SJCRH30 (cell line): ENCODE measurements at regions not wholly inside any gene's neighbourhood (a gene's known extent, or its start where the extent isn't known, plus 50 kb on each side); places are given as distances from the start of the nearest gene placed in this dataset.

Experiments used
- DNase-seq, 2 experiments: peaks; one replicate each; pipeline ENCODE4 v3.0.0-alpha.2; 2015 to 2020
- H3K27ac ChIP-seq: fragments of 250-450 bp; sonication (Bioruptor Pico); 2 replicates; pipeline ENCODE4 v1.5.1; 2020; ENCODE audit warnings: mild to moderate bottlenecking, moderate library complexity
- H3K27me3 ChIP-seq: fragments of 250-450 bp; sonication (Bioruptor Pico); 2 replicates; pipeline ENCODE4 v1.5.1; 2020; ENCODE audit warnings: mild to moderate bottlenecking, moderate library complexity
- H3K36me3 ChIP-seq: fragments of 250-450 bp; sonication (Bioruptor Pico); 2 replicates; pipeline ENCODE4 v1.5.1; 2020; ENCODE audit warnings: mild to moderate bottlenecking, moderate library complexity
- H3K4me1 ChIP-seq: fragments of 250-450 bp; sonication (Bioruptor Pico); 2 replicates; pipeline ENCODE4 v1.5.1; 2020; ENCODE audit warnings: mild to moderate bottlenecking, moderate library complexity
- H3K4me3 ChIP-seq: fragments of 250-450 bp; sonication (Bioruptor Pico); 2 replicates; pipeline ENCODE4 v1.5.1; 2020; ENCODE audit warnings: mild to moderate bottlenecking, moderate library complexity
- H3K9me3 ChIP-seq: fragments of 250-450 bp; sonication (Bioruptor Pico); replicated peaks from 2 replicates; pipeline ENCODE4 v1.5.1; 2020; ENCODE audit warnings: mild to moderate bottlenecking, moderate library complexity

DNA sequence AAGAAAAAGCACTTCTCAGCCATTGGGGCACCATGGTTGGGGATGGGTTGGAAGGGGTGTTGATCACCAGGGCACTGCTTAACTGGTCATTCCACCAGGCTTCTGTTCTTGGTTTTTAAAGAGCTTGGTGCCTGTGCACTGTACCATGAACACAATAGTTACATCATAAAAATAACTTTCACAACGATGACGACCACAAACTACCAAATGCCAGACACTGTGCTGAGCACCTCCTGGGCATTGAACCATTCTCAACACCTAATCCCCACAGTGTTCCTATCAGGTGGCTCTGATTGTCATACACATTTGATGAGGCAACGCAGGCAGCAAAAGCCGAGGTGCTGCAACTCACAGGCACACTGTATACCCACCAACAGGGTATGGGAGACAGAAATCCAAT is 208.0 kb downstream of the FOXL1 start:
- no peak for DNase-seq
- no peak overlapping the region for H3K4me3 ChIP-seq
- peaks cover 7% of the 10 kb centered on the region for H3K4me1 ChIP-seq
- H3K9me3 ChIP-seq, result no peaks in the 10 kb centered on the region
- H3K27ac ChIP-seq, result no peak overlapping the region
- no peaks in the 10 kb centered on the region for H3K27me3 ChIP-seq
- no peaks in the 10 kb centered on the region for H3K36me3 ChIP-seq

DNA sequence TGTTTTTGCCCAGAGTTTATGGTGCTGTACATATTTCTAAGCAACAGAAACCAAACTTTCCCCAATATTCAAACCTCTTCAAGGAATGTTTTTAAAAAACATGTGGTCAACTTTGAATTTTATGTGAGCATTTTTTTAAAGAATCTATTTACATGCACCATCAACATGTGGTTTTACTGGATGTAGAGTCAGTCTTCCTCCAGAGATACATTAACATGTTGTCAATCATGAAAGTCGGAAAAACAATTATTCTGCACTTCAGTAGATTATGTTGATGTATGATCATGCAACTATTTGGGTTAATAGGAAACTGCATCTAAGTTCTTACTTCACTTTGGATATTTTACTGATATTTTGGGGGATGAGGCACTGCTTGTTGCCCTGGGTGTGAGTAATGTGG is 208.6 kb downstream of the FOXL1 start:
- Histone ChIP-seq H3K4me3 (no peak overlapping the region), H3K27ac (no peak overlapping the region), H3K9me3 (no peaks in the 10 kb centered on the region), H3K36me3 (no peaks in the 10 kb centered on the region), H3K27me3 (no peaks in the 10 kb centered on the region), H3K4me1 (peaks cover 12% of the 10 kb centered on the region)
- DNase-seq, result no peak

DNA sequence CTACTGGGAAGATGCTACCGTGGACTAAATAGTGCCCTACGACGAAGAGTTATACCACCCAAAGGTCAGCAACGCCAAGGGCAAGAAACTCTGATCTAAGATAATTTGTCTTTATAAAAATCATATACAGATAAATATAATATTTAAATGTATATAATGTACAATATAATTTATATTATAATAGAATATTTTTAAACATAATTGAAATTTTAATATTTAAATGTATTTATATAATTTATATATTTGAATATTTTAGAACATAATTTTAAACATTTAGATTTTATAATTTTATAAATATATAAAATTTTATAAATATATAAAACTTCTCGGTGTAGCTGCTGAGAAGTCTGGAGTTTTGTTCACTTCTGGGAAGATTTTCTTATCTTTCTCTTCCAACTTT is 209.2 kb downstream of the FOXL1 start:
- no peaks in the 10 kb centered on the region for H3K27me3 ChIP-seq

DNA sequence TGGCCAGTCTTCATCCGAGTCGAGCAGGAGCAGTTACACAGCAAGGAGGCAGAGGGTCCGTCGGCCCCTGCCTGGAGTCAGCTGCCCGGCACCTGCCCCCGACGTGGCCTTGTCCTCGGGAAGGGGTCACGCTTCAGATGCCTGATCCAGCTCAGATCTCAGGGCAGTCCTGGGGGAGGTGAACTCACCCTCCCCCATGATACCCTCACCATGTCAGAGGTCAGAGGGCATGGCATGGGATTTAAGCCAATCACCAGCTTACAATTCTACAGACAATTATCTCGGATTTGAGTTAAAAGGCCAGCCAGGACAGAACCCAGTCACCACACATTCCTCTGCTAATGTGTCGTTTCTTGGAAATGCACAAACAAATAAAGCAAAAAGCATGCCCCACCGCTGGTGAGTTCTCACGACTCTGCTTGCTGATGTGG is 211.3 kb downstream of the FOXL1 start:
- no peak overlapping the region for H3K4me3 ChIP-seq
- no peaks in the 10 kb centered on the region for H3K27me3 ChIP-seq
- H3K36me3 ChIP-seq, result no peaks in the 10 kb centered on the region
- DNase-seq, result no peak
- H3K4me1 ChIP-seq, result peaks cover 20% of the 10 kb centered on the region
- no peak overlapping the region for H3K27ac ChIP-seq
- H3K9me3 ChIP-seq, result no peaks in the 10 kb centered on the region

More for the DNA sequence above, 209.2 kb downstream of the FOXL1 start:
- Histone ChIP-seq H3K27ac (no peak overlapping the region), H3K9me3 (no peaks in the 10 kb centered on the region), H3K4me3 (no peak overlapping the region), H3K4me1 (peaks cover 16% of the 10 kb centered on the region), H3K36me3 (no peaks in the 10 kb centered on the region)
- no peak for DNase-seq

DNA sequence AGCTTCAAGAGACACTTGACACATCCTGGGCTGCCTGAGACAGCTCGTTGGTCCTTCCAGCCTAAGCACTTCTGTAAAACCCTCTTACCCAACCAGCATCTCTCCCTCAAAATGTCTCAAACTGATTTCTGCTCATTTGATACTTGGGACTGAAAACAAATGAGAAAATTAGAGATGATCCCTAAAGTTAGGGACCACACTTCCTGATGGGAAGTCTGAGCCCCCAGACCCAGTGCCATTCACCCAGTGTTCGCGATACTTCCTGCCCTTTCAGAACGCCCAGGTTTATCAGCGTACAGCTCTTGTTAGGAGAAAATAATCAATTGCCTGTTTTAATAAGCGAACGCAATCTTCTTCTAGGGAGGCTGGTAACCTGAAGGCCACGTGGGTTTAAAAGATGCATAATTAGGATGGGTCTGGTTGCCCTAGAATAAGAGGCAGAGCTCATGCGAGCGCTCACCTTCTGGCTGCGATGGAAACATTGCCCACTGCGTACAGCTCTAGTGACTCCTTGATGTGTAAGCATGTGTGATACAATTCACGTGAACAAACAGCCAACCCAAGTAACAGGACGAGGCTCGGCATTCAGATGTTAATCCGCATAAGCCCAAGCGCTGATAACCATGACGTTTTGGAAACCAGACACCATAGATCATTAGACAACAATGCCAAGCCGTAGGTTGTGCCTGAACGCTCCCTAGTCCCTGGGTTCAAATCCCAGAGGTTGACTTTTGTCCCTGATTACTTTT is 213.1 kb downstream of the FOXL1 start:
- Histone ChIP-seq H3K36me3 (no peaks in the 10 kb centered on the region), H3K4me3 (no peak overlapping the region), H3K4me1 (peaks cover 20% of the 10 kb centered on the region), H3K27ac (peak overlapping the region; percentile 53), H3K27me3 (no peaks in the 10 kb centered on the region), H3K9me3 (no peaks in the 10 kb centered on the region)
- peak; percentile 74 to 89 for DNase-seq

DNA sequence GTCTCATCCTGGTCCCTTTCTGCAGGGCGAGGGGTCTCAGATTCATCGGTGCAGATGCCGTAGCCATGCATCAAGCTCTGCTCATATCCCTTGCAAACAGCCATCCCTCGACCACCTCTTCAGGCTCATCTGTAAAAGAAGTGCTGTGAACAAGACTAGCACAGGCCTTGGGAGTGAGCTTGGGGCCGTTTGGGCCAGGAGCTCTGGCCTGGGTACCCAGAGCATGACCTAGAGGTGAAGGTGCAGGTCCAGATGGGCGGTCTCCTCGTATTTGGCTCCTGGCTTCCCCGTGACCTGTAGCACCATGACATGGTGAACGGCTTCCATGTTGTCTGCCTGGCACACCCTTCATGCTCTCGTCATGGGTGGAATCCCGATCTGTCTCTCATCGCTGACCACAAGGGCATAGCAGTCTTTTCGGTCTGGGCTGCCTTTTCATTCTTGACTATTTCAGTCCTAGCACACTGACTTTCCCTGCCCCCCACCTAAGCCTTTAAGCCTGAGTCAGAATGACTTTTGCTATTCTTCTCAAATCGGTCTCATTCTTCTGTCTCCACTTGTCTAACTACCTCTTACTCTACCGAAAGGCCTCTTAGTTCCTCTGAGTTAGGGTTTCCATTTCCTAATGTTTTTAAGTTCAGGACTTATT is 216.0 kb downstream of the FOXL1 start:
- Histone ChIP-seq H3K36me3 (no peaks in the 10 kb centered on the region), H3K4me1 (peaks cover 34% of the 10 kb centered on the region), H3K27me3 (no peaks in the 10 kb centered on the region), H3K4me3 (no peak overlapping the region), H3K27ac (no peak overlapping the region), H3K9me3 (no peaks in the 10 kb centered on the region)
- DNase-seq, result no peak

DNA sequence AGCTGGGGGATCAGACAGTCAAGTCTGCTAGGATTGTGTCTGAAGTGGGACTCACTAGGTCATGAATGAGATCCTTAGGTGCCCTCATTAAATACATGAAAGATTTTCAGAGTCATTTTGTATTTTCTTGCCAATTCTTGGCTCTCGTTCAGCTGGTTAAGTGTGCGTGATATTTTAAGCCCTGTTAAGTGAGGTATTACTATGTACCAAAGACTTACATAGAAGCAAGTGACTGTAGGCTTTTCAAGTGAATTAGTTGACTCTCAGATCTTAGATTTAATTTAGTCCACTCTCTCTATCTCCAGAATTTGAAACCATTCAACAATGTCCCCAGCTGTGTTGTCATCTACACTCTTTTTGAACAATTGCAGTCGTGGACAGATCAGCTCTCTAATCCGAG is 219.4 kb downstream of the FOXL1 start:
- no peak for DNase-seq
- H3K4me1 ChIP-seq, result peaks cover 19% of the 10 kb centered on the region
- no peak overlapping the region for H3K4me3 ChIP-seq

DNA sequence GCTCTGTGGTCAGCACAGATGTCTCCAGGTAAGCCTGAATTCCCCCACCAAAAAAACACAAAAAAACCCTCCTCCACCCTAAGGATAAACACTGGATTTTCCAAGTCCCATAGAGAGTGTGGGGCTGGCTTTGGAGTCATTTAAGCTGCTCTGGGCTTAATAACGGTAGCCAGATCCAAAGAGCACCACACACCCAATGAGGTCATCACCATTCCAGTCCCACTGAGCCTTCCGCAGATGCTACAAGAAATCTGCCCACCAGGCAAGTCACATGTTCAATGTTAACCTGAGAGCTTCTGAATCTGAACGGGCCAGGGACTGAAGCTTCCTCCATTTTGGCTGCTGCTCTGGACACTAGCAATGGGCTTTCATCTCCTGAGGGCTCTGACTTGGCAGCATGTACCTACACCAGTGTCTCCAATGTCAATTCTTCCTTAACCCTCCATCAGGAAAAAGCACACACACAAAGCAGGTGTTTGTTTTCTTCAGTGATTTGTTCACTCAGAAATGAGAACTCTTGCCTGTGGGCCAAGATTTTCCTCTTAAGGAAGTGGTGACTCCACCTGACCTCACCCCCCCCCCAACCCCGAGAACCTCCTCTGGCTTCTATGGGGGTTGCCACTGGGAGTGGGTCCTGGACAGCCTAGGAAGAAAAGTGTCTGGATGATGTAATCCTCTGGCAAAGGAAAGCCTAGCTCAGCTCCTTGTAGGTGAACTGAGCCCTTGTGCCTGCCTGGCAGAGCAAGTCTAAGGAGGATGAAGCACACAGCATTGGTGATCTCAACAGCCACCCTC is 220.1 kb downstream of the FOXL1 start:
- peak; percentile 57 to 64 for DNase-seq

More for the DNA sequence above, 219.4 kb downstream of the FOXL1 start:
- Histone ChIP-seq H3K9me3 (no peaks in the 10 kb centered on the region), H3K27ac (peak overlapping the region; percentile 35), H3K27me3 (no peaks in the 10 kb centered on the region), H3K36me3 (no peaks in the 10 kb centered on the region)

DNA sequence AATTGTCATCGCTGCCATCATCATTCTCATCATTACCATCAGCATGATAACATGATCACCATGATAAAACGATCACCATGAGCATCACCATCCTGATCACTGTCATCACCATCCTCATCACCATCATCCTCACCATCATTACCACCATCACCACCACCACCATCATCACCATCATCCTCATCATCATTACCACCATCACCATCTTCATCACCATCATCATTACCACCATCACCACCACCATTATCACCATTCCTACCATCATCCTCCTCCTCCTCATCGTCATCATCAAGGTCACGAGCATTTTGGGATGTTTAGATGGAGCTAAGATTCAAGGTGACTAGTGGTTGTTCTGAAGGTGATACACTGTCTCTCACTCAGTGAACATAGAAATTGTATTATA is 221.0 kb downstream of the FOXL1 start:
- no peak for DNase-seq
- Histone ChIP-seq H3K36me3 (no peaks in the 10 kb centered on the region), H3K27me3 (no peaks in the 10 kb centered on the region), H3K27ac (no peak overlapping the region), H3K4me3 (no peak overlapping the region), H3K9me3 (no peaks in the 10 kb centered on the region), H3K4me1 (peaks cover 17% of the 10 kb centered on the region)

More for the DNA sequence above, 220.1 kb downstream of the FOXL1 start:
- H3K27ac ChIP-seq, result peak overlapping the region; percentile 35
- H3K36me3 ChIP-seq, result no peaks in the 10 kb centered on the region
- no peaks in the 10 kb centered on the region for H3K9me3 ChIP-seq
- H3K4me1 ChIP-seq, result peaks cover 17% of the 10 kb centered on the region
- H3K27me3 ChIP-seq, result no peaks in the 10 kb centered on the region
- H3K4me3 ChIP-seq, result no peak overlapping the region

DNA sequence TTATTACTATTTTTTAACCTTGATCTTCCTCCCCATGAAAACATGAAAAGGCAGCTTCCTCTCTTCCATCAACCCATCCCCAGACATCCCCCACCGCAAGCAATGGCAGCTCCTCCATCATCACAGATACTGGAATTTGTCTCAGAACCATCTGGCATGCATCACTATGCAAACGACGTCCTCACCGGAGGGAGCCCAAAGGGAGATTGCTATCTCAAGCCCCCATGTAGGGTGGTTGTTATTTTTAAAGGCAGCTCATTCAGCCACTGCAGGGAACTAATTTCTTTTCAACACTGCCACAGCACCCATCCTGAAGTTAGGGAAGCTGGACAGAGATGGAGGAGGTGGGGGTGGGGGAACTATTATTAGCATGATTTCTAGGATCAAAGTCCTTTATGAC is 222.5 kb downstream of the FOXL1 start:
- no peak overlapping the region for H3K27ac ChIP-seq
- H3K9me3 ChIP-seq, result no peaks in the 10 kb centered on the region
- H3K4me1 ChIP-seq, result peaks cover 17% of the 10 kb centered on the region
- no peaks in the 10 kb centered on the region for H3K36me3 ChIP-seq
- DNase-seq, result no peak
- no peak overlapping the region for H3K4me3 ChIP-seq
- H3K27me3 ChIP-seq, result no peaks in the 10 kb centered on the region

DNA sequence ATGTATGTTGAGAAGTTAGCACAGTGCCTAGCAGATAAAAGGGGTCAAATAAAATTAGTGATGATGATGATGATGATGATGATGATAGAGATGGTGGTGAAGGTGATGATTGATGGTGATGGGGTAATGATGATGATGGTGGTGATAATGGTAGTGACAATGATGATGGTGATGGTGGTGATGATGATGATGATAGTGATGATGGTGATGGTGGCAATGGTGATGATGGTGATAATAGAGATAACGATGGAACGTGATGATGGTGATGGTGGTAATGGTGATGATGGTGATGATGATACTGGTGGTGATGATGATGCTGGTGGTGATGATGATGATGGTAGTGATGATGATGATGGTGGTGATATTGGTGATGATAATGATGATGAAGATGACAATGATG is 223.7 kb downstream of the FOXL1 start:
- Histone ChIP-seq H3K27me3 (no peaks in the 10 kb centered on the region), H3K4me1 (peaks cover 17% of the 10 kb centered on the region), H3K4me3 (no peak overlapping the region), H3K36me3 (no peaks in the 10 kb centered on the region), H3K27ac (no peak overlapping the region), H3K9me3 (no peaks in the 10 kb centered on the region)
- no peak for DNase-seq

DNA sequence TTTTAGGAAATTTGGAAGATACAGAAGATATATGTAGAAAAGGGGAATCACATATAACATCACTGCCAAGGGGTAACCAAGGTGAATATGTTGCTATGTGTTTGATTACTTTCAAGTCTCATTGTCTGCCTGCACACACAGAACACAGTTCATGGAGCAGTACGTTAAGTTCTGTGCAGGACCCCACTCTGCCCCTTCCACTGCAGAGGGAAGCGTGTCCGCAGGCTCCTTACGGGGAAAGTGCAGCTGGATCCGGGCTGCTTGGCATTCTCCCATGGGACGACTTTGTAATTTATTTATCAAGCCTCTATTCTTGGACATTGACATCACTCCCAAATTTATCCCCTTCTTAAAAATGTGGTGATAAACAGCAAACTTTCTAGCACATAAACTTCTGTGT is 226.8 kb downstream of the FOXL1 start:
- H3K9me3 ChIP-seq, result no peaks in the 10 kb centered on the region
- no peaks in the 10 kb centered on the region for H3K36me3 ChIP-seq
- no peak for DNase-seq
- no peak overlapping the region for H3K4me3 ChIP-seq
- H3K27me3 ChIP-seq, result no peaks in the 10 kb centered on the region
- no peak overlapping the region for H3K27ac ChIP-seq
- H3K4me1 ChIP-seq, result peaks cover 25% of the 10 kb centered on the region

DNA sequence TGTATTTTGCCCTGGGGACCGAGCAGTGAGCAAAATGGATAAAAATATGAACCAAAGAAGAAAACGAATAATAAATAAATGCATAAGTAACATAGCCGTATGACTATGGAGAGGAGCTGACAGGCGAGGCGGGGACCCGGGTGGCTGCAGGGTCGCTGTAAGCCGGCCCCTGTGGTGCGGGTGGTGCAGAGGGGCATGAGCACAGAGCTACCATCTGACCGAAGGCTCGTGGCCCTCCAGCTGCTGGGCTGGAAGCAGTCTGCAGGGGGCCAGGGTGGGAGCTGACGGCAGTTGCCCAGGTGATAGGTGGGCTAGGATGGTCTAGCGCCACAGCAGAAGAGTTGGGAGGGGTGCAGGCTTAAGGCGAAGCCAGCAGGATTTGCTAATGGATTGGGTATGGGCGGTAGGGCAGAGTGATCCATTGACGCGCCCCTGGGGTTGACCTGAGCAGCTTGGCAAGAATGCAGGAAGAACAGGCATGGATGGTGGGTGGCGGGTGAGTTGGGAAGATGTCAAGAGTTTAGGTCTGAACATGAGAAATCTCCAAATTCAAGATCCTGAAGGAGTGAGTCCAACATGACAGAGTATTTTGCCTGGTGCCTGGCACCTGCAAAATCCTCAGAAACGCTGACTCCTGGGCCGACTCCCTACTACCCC is 228.0 kb downstream of the FOXL1 start:
- no peaks in the 10 kb centered on the region for H3K9me3 ChIP-seq
- peak overlapping the region; percentile 42 for H3K4me3 ChIP-seq
- peaks cover 25% of the 10 kb centered on the region for H3K4me1 ChIP-seq
- no peaks in the 10 kb centered on the region for H3K36me3 ChIP-seq
- H3K27me3 ChIP-seq, result no peaks in the 10 kb centered on the region
- no peak for DNase-seq
- H3K27ac ChIP-seq, result peak overlapping the region; percentile 56

DNA sequence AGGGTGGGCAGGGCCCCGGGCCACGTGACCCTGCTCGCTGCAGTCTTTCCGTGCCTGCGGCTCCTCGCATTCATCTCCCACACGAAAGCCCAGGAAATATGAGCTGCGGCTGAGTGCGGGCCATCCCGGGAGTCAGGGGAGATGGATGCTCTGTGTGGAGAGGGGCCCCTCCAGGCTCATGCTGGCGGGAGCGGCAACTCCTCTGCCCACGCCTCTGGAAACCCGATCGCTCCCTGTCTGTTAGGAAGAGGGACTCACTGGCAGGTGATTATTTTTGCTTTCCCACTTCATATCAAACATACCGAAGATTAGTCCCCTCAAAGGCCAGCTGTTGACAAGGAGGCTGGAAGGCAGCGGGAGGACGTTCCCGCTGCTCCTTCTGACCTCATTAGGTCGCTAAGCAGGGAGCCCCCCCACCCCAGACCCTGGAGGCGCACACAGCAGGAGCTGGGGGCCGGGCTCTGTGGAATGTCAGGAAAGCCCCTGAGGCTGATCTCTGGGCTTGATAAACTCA is 228.5 kb downstream of the FOXL1 start:
- Histone ChIP-seq H3K9me3 (no peaks in the 10 kb centered on the region), H3K27ac (peak overlapping the region; percentile 56), H3K4me3 (peak overlapping the region; percentile 42), H3K27me3 (no peaks in the 10 kb centered on the region), H3K4me1 (peaks cover 25% of the 10 kb centered on the region), H3K36me3 (no peaks in the 10 kb centered on the region)
- DNase-seq, result peak; percentile 83 to 85
